ENCODE measurements at regions not wholly inside any gene's neighbourhood (a gene's known extent, or its start where the extent isn't known, plus 50 kb on each side); places are given as distances from the start of the nearest gene placed in this dataset.
A peak's percentile ranks its signal among the peaks of the same experiment; 100 is the strongest.

GRCh38 chr7:27377988-27378387 is 135.4 kb downstream of the EVX1 start:
- DNase-seq (ENCODE audit: low read depth, low spot score) (no peak), ATAC-seq (no peak)
- no peak overlapping the region for H3K27ac ChIP-seq (ENCODE audit: low read length)
- ChIA-PET CTCF (no interaction called here), POLR2A (interaction anchor here (0.5 kb wide), 1 partner anchor 185 kb away, joined by 6 read pairs; no protein-coding TSS in a partner anchor)
- intact Hi-C loops (cut with micrococcal nuclease; ENCODE audit: unreplicated experiment) = no loop called here
- in situ Hi-C loops (cut with HindIII; ENCODE audit: low pct_unique_long_range_greater_than_20kb, low sequenced_read_pairs) = no loop called here
- no peaks in the 10 kb centered on the region for H3K4me1 ChIP-seq (ENCODE audit: control insufficient read depth, insufficient read depth, low read length)
- 0 out of 2 replicates have a peak, but pooled peaks have one; percentile 17 for TF ChIP-seq CTCF (IDR thresholded peaks at IDR 0.05)
- no peak for TF ChIP-seq TCF7L2 (IDR thresholded peaks at IDR 0.05; ENCODE audit: low read depth, low read length)
- H3K36me3 ChIP-seq (ENCODE audit: control insufficient read depth, insufficient read depth, low read length) = no peaks in the 10 kb centered on the region
- peaks cover 5% of the 10 kb centered on the region for H3K27me3 ChIP-seq (ENCODE audit: control insufficient read depth, insufficient read depth, low read length)
- no TSS peak for BruUV-seq (replicated peaks)
- H3K9me3 ChIP-seq (ENCODE audit: control insufficient read depth, insufficient read depth, low read depth, low read length) = no peaks in the 10 kb centered on the region
- no peak overlapping the region for H3K4me3 ChIP-seq (ENCODE audit: low read depth in 2 of 2, low read length in 2 of 2)

- no TSS peak for BruUV-seq (replicated peaks)
- DNase-seq (ENCODE audit: low read depth, low spot score) (no peak), ATAC-seq (no peak)
- Histone ChIP-seq H3K27me3 (ENCODE audit: control insufficient read depth, insufficient read depth, low read length) (peaks cover 7% of the 10 kb centered on the region; the same call in 1 of the 2 replicates), H3K27ac (ENCODE audit: low read length) (no peak overlapping the region), H3K36me3 (ENCODE audit: control insufficient read depth, insufficient read depth, low read length) (no peaks in the 10 kb centered on the region), H3K9me3 (ENCODE audit: control insufficient read depth, insufficient read depth, low read depth, low read length) (no peaks in the 10 kb centered on the region), H3K4me1 (ENCODE audit: control insufficient read depth, insufficient read depth, low read length) (no peaks in the 10 kb centered on the region), H3K4me3 (ENCODE audit: low read depth in 2 of 2, low read length in 2 of 2) (no peak overlapping the region)
- no peak for TF ChIP-seq REST (IDR thresholded peaks at IDR 0.05; ENCODE audit: insufficient read depth in 1 of 2, low read depth in 2 of 2, low read length in 1 of 2)
- TF ChIP-seq CTCF (IDR thresholded peaks at IDR 0.05) = no peak
- TF ChIP-seq POLR2AphosphoS5 (IDR thresholded peaks at IDR 0.05; ENCODE audit: low read depth, low read length) = no peak
- TF ChIP-seq TCF7L2 (IDR thresholded peaks at IDR 0.05; ENCODE audit: low read depth, low read length) = no peak
- no peak for TF ChIP-seq SIN3A (IDR thresholded peaks at IDR 0.05; ENCODE audit: borderline replicate concordance, insufficient read depth, low read depth, low read length)
- intact Hi-C loops (cut with micrococcal nuclease; ENCODE audit: unreplicated experiment) = no loop called here
- ChIA-PET CTCF (no interaction called here), POLR2A (no interaction called here)
- in situ Hi-C loops (cut with HindIII; ENCODE audit: low pct_unique_long_range_greater_than_20kb, low sequenced_read_pairs) = no loop called here
Measured at GRCh38 chr7:27382307-27382706, 139.7 kb downstream of the EVX1 start.
